HG03469 (cell line): ENCODE measurements at regions not wholly inside any gene's neighbourhood (a gene's known extent, or its start where the extent isn't known, plus 50 kb on each side); places are given as distances from the start of the nearest gene placed in this dataset.
"Not testable (repeated sequence)": the region's sequence is repeated elsewhere in the genome, so short reads cannot be mapped to it uniquely, and the experiment has no call there.

Source experiments
- ATAC-seq: cut with Tn5 transposase; IDR thresholded peaks from one replicate; pipeline ENCODE4 v1.9.1; 2021; ENCODE audit warnings: mild to moderate bottlenecking, moderate library complexity, moderate number of reproducible peaks; ENCODE audit not compliant: unreplicated experiment

GRCh38 chr3:177610686-177611633 is 413.7 kb upstream of the TBL1XR1 start:
- no peak for ATAC-seq

- no peak for ATAC-seq
These were observed 414.6 kb upstream of the TBL1XR1 start for GRCh38 chr3:177611752-177612334.

- ATAC-seq, result no peak
These were observed 416.6 kb upstream of the TBL1XR1 start for GRCh38 chr3:177613901-177614300.

GRCh38 chr3:177615015-177615414 is 417.7 kb upstream of the TBL1XR1 start:
- ATAC-seq, result no peak

GRCh38 chr3:177618873-177619733 is 421.8 kb upstream of the TBL1XR1 start:
- no peak for ATAC-seq

- no peak for ATAC-seq
These were observed 422.8 kb upstream of the TBL1XR1 start for GRCh38 chr3:177620073-177620472.

GRCh38 chr3:177622520-177622919 is 425.2 kb upstream of the TBL1XR1 start:
- no peak for ATAC-seq

- ATAC-seq, result no peak
These were observed 425.8 kb upstream of the TBL1XR1 start for GRCh38 chr3:177622982-177623617.

GRCh38 chr3:177624528-177625495 is 427.5 kb upstream of the TBL1XR1 start:
- ATAC-seq, result no peak

GRCh38 chr3:177626045-177626444 is 428.8 kb upstream of the TBL1XR1 start:
- ATAC-seq, result no peak

GRCh38 chr3:177628095-177628719 is 430.9 kb upstream of the TBL1XR1 start:
- not testable (repeated sequence) for ATAC-seq

- no peak for ATAC-seq
These were observed 432.0 kb upstream of the TBL1XR1 start for GRCh38 chr3:177629276-177629675.

- ATAC-seq, result no peak
These were observed 436.5 kb upstream of the TBL1XR1 start for GRCh38 chr3:177633671-177634207.

- not testable (repeated sequence) for ATAC-seq
These were observed 438.4 kb upstream of the TBL1XR1 start for GRCh38 chr3:177635601-177636106.

GRCh38 chr3:177640319-177640965 is 443.2 kb upstream of the TBL1XR1 start:
- no peak for ATAC-seq

GRCh38 chr3:177641206-177641605 is 443.9 kb upstream of the TBL1XR1 start:
- no peak for ATAC-seq

- no peak for ATAC-seq
These were observed 444.9 kb upstream of the TBL1XR1 start for GRCh38 chr3:177642042-177642803.

- no peak for ATAC-seq
These were observed 445.5 kb upstream of the TBL1XR1 start for GRCh38 chr3:177642804-177643125.
